T-helper 17 cell (primary cell): ENCODE measurements at regions not wholly inside any gene's neighbourhood (a gene's known extent, or its start where the extent isn't known, plus 50 kb on each side); places are given as distances from the start of the nearest gene placed in this dataset.
"Not testable (repeated sequence)": the region's sequence is repeated elsewhere in the genome, so short reads cannot be mapped to it uniquely, and the experiment has no call there.

Source experiments
- ATAC-seq: fragments of 150-1000 bp; cut with Tn5 transposase; 2 replicates; pipeline ENCODE4 v1.10.0; 2021; ENCODE audit warnings: mild to moderate bottlenecking, moderate library complexity
- DNase-seq, 3 donors: peaks; one replicate each; pipeline versions ENCODE4 v3.0.0 to v3.0.0-alpha.2; 2020 to 2021
- H3K9me3 ChIP-seq: one replicate; pipeline ENCODE4 v1.7.0; 2013; ENCODE audit warnings: low read length, mild to moderate bottlenecking; ENCODE audit not compliant: control insufficient read depth, poor library complexity, severe bottlenecking
- H3K27ac Mint-ChIP-seq: one replicate; pipeline ENCODE4 v1.8.0; 2022; ENCODE audit warnings: mild to moderate bottlenecking, moderate library complexity, mixed read lengths
- H3K27me3 Mint-ChIP-seq: one replicate; pipeline ENCODE4 v1.8.0; 2022; ENCODE audit warnings: mixed read lengths
- H3K36me3 Mint-ChIP-seq: one replicate; pipeline ENCODE4 v1.8.0; 2022; ENCODE audit warnings: low read depth, mixed read lengths
- H3K4me1 Mint-ChIP-seq: one replicate; pipeline ENCODE4 v1.8.0; 2022; ENCODE audit warnings: mild to moderate bottlenecking, mixed read lengths
- H3K4me3 Mint-ChIP-seq: one replicate; pipeline ENCODE4 v1.8.0; 2022; ENCODE audit warnings: mild to moderate bottlenecking, moderate library complexity, mixed read lengths

GRCh38 chr10:114720685-114721278 lies 62.7 kb upstream of the ABLIM1 start:
- H3K4me3 Mint-ChIP-seq: no peak overlapping the region
- no peak for DNase-seq
- peaks cover 2% of the 10 kb centered on the region for H3K4me1 Mint-ChIP-seq
- no peaks in the 10 kb centered on the region for H3K9me3 ChIP-seq
- H3K27me3 Mint-ChIP-seq: peaks cover 8% of the 10 kb centered on the region
- peaks cover 4% of the 10 kb centered on the region for H3K36me3 Mint-ChIP-seq
- H3K27ac Mint-ChIP-seq: no peak overlapping the region
- ATAC-seq: no peak

GRCh38 chr10:114722136-114722535 lies 64.1 kb upstream of the ABLIM1 start:
- not testable (repeated sequence) for H3K36me3 Mint-ChIP-seq, DNase-seq, H3K4me1 Mint-ChIP-seq, ATAC-seq, H3K9me3 ChIP-seq, H3K4me3 Mint-ChIP-seq, H3K27ac Mint-ChIP-seq, H3K27me3 Mint-ChIP-seq

GRCh38 chr10:114723361-114723760 lies 65.3 kb upstream of the ABLIM1 start:
- peaks cover 5% of the 10 kb centered on the region for H3K27me3 Mint-ChIP-seq
- peaks cover under 1% of the 10 kb centered on the region for H3K4me1 Mint-ChIP-seq
- H3K9me3 ChIP-seq: no peaks in the 10 kb centered on the region
- DNase-seq (no peak), ATAC-seq (no peak)
- peaks cover 6% of the 10 kb centered on the region for H3K36me3 Mint-ChIP-seq
- H3K4me3 Mint-ChIP-seq: no peak overlapping the region
- no peak overlapping the region for H3K27ac Mint-ChIP-seq

GRCh38 chr10:114723991-114724715 lies 66.1 kb upstream of the ABLIM1 start:
- DNase-seq (no peak), ATAC-seq (no peak)
- peaks cover 6% of the 10 kb centered on the region for H3K36me3 Mint-ChIP-seq
- H3K9me3 ChIP-seq: no peaks in the 10 kb centered on the region
- no peak overlapping the region for H3K27ac Mint-ChIP-seq
- no peaks in the 10 kb centered on the region for H3K4me1 Mint-ChIP-seq
- no peak overlapping the region for H3K4me3 Mint-ChIP-seq
- H3K27me3 Mint-ChIP-seq: peaks cover 5% of the 10 kb centered on the region

GRCh38 chr10:114724716-114725106 lies 66.6 kb upstream of the ABLIM1 start:
- H3K9me3 ChIP-seq: no peaks in the 10 kb centered on the region
- ATAC-seq (no peak), DNase-seq (no peak)
- no peaks in the 10 kb centered on the region for H3K4me1 Mint-ChIP-seq
- no peak overlapping the region for H3K27ac Mint-ChIP-seq
- no peak overlapping the region for H3K4me3 Mint-ChIP-seq
- peaks cover 5% of the 10 kb centered on the region for H3K27me3 Mint-ChIP-seq
- H3K36me3 Mint-ChIP-seq: peaks cover 6% of the 10 kb centered on the region

- no peaks in the 10 kb centered on the region for H3K9me3 ChIP-seq
- Mint-ChIP-seq H3K4me1 (no peaks in the 10 kb centered on the region), H3K27ac (no peak overlapping the region), H3K36me3 (peaks cover 6% of the 10 kb centered on the region), H3K27me3 (peaks cover 5% of the 10 kb centered on the region), H3K4me3 (no peak overlapping the region)
- DNase-seq (no peak), ATAC-seq (no peak)
Observed at GRCh38 chr10:114726820-114727271, 68.8 kb upstream of the ABLIM1 start.

GRCh38 chr10:114728325-114728724 lies 70.2 kb upstream of the ABLIM1 start:
- H3K9me3 ChIP-seq: no peaks in the 10 kb centered on the region
- no peak for DNase-seq
- Mint-ChIP-seq H3K27ac (no peak overlapping the region), H3K4me1 (no peaks in the 10 kb centered on the region), H3K36me3 (peaks cover 6% of the 10 kb centered on the region), H3K4me3 (no peak overlapping the region), H3K27me3 (no peaks in the 10 kb centered on the region)
- ATAC-seq: no peak

- DNase-seq (no peak), ATAC-seq (no peak)
- Mint-ChIP-seq H3K36me3 (peaks cover 4% of the 10 kb centered on the region), H3K4me1 (no peaks in the 10 kb centered on the region), H3K27ac (no peak overlapping the region), H3K27me3 (no peaks in the 10 kb centered on the region), H3K4me3 (no peak overlapping the region)
- H3K9me3 ChIP-seq: no peaks in the 10 kb centered on the region
Observed at GRCh38 chr10:114729103-114729659, 71.1 kb upstream of the ABLIM1 start.

- DNase-seq: no peak
- Mint-ChIP-seq H3K4me3 (no peak overlapping the region), H3K27me3 (peaks cover 7% of the 10 kb centered on the region), H3K4me1 (no peaks in the 10 kb centered on the region), H3K27ac (no peak overlapping the region), H3K36me3 (peaks cover 3% of the 10 kb centered on the region)
- ATAC-seq: no peak
- H3K9me3 ChIP-seq: no peaks in the 10 kb centered on the region
Observed at GRCh38 chr10:114730291-114730690, 72.2 kb upstream of the ABLIM1 start.

- DNase-seq (no peak), ATAC-seq (no peak)
- Mint-ChIP-seq H3K4me3 (no peak overlapping the region), H3K36me3 (no peaks in the 10 kb centered on the region), H3K27ac (no peak overlapping the region), H3K27me3 (peaks cover 13% of the 10 kb centered on the region), H3K4me1 (no peaks in the 10 kb centered on the region)
- no peaks in the 10 kb centered on the region for H3K9me3 ChIP-seq
Observed at GRCh38 chr10:114732931-114733330, 74.9 kb upstream of the ABLIM1 start.

- no peaks in the 10 kb centered on the region for H3K36me3 Mint-ChIP-seq
- no peak overlapping the region for H3K4me3 Mint-ChIP-seq
- H3K9me3 ChIP-seq: no peaks in the 10 kb centered on the region
- no peaks in the 10 kb centered on the region for H3K4me1 Mint-ChIP-seq
- H3K27ac Mint-ChIP-seq: no peak overlapping the region
- DNase-seq (no peak), ATAC-seq (no peak)
- H3K27me3 Mint-ChIP-seq: peaks cover 13% of the 10 kb centered on the region
Observed at GRCh38 chr10:114735946-114736345, 77.9 kb upstream of the ABLIM1 start.

GRCh38 chr10:114743521-114744231 lies 77.9 kb upstream of the FHIP2A start:
- H3K27ac Mint-ChIP-seq: no peak overlapping the region
- H3K4me3 Mint-ChIP-seq: no peak overlapping the region
- no peaks in the 10 kb centered on the region for H3K9me3 ChIP-seq
- ATAC-seq (no peak), DNase-seq (no peak)
- H3K27me3 Mint-ChIP-seq: peaks cover 11% of the 10 kb centered on the region
- H3K4me1 Mint-ChIP-seq: peaks cover 4% of the 10 kb centered on the region
- peaks cover 6% of the 10 kb centered on the region for H3K36me3 Mint-ChIP-seq

GRCh38 chr10:114746531-114746930 lies 75.0 kb upstream of the FHIP2A start:
- Mint-ChIP-seq H3K27me3 (peaks cover 20% of the 10 kb centered on the region), H3K36me3 (peaks cover 9% of the 10 kb centered on the region), H3K4me1 (peaks cover 4% of the 10 kb centered on the region), H3K4me3 (no peak overlapping the region), H3K27ac (no peak overlapping the region)
- H3K9me3 ChIP-seq: no peaks in the 10 kb centered on the region
- no peak for DNase-seq
- ATAC-seq: no peak
